HepG2 (cell line): ENCODE measurements at regions not wholly inside any gene's neighbourhood (a gene's known extent, or its start where the extent isn't known, plus 50 kb on each side); places are given as distances from the start of the nearest gene placed in this dataset.

ENCODE experiments used
- E2F1 ChIP-seq: sonication (generic); formaldehyde crosslinking; IDR thresholded peaks from 2 replicates; pipeline ENCODE4 v1.5.0; 2020; ENCODE audit warnings: missing genetic modification reagents
- MXI1 ChIP-seq: IDR thresholded peaks from 3 replicates; pipeline ENCODE4 v1.6.1; 2012; ENCODE audit warnings: low read depth, low read length, inconsistent platforms, borderline replicate concordance
- SIN3A ChIP-seq: IDR thresholded peaks from 2 replicates; pipeline ENCODE4 v1.6.1; 2011; ENCODE audit warnings: low read depth, mild to moderate bottlenecking, control low read depth, low read length, borderline replicate concordance
- SMARCE1 ChIP-seq: fragments of 450-650 bp; IDR thresholded peaks from 2 replicates; pipeline ENCODE4 v1.6.1; 2017; ENCODE audit warnings: borderline replicate concordance
- TAF1 ChIP-seq: sonication (generic); formaldehyde crosslinking; IDR thresholded peaks from 2 replicates; pipeline ENCODE4 v1.4.0; 2020; ENCODE audit warnings: missing genetic modification reagents
- ZFP41 ChIP-seq: sonication (generic); formaldehyde crosslinking; IDR thresholded peaks from 2 replicates; pipeline ENCODE4 v1.4.0; 2020; ENCODE audit warnings: mild to moderate bottlenecking, missing genetic modification reagents, borderline replicate concordance
- ZNF44 ChIP-seq: sonication (generic); formaldehyde crosslinking; IDR thresholded peaks from 2 replicates; pipeline ENCODE4 v1.5.1; 2020; ENCODE audit warnings: mild to moderate bottlenecking, missing genetic modification reagents

GRCh38 chr13:67372868-67373464, 142.8 kb upstream of the PCDH9 start:
- TF ChIP-seq TAF1 (CRISPR knock-in tag), result no peak
- no peak for TF ChIP-seq ZNF44 (CRISPR knock-in tag)
- no peak for TF ChIP-seq E2F1 (CRISPR knock-in tag)
- TF ChIP-seq ZFP41, result no peak
- no peak for TF ChIP-seq SMARCE1
- TF ChIP-seq SIN3A, result no peak
- TF ChIP-seq MXI1, result no peak
